Effector CD4-positive, alpha-beta T cell (primary cell): ENCODE measurements at regions not wholly inside any gene's neighbourhood (a gene's known extent, or its start where the extent isn't known, plus 50 kb on each side); places are given as distances from the start of the nearest gene placed in this dataset.
"Not testable (repeated sequence)": the region's sequence is repeated elsewhere in the genome, so short reads cannot be mapped to it uniquely, and the experiment has no call there.

Experiments used
- DNase-seq: peaks from one replicate; pipeline ENCODE4 v3.0.0-alpha.2; 2020

- not testable (repeated sequence) for DNase-seq
Observed at GRCh38 chr20:26373066-26373465, 676.4 kb upstream of the ZNF337 start.

DNA sequence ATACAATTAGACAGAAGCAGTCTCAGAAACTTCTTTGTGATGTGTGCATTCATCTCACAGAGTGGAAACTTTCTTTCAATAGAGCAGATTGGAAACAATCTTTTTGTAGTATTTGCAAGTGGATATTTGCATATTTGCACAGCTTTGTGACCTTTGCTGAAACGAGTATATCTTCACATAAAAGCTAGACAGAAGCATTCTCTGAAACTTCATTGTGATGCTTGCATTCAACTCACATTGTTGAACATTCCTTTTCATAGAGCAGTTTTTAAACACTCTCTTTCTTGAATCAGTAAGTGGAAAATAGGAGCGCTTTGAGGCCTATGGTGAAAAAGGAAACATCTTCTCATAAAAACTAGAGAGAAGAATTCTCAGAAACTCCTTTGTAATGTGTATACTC, 657.9 kb upstream of the ZNF337 start:
- no peak for DNase-seq

GRCh38 chr20:26347396-26347795, 650.7 kb upstream of the ZNF337 start:
- DNase-seq: no peak

- DNase-seq: not testable (repeated sequence)
Observed at GRCh38 chr20:26340460-26341065, 643.9 kb upstream of the ZNF337 start.

DNA sequence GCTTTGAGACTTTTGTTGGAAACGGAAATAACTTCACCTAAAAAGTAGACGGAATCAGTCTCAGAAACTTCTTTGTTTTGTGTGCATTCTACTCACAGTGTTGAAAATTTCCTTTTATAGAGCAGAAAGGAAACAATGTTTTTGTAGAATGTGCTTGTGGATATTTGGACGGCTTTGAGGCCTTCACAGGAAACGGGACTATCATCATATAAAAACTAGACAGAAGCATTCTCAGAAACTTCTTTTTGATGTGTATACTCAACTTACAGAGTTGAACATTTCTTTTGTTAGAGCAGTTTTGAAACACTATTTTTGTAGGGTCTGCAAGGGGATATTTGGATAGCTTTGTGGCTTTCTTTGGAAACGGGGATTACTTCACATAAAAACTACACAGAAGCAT, 627.5 kb upstream of the ZNF337 start:
- DNase-seq: no peak

- DNase-seq: no peak
Observed at GRCh38 chr20:26315054-26315453, 618.4 kb upstream of the ZNF337 start.

GRCh38 chr20:26309720-26310119, 613.1 kb upstream of the ZNF337 start:
- not testable (repeated sequence) for DNase-seq

GRCh38 chr20:26308961-26309360, 612.3 kb upstream of the ZNF337 start:
- no peak for DNase-seq

DNA sequence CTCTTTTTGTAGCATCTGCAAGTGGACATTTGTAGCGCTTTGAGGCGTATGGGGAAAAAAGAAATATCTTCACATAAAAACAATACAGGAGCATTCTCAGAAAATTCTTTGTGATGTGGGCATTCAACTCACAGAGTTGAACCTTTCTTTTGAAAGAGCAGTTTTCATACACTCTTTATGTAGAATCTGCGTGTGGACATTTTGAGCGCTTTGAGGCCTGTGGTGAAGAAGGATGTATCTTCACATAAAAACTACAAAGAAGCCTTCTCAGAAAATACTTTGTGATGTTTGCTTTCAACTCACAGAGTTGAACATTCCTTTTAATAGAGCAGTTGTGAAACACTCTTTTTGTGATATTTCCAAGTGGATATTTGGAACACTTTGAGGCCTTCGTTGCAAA, 598.4 kb upstream of the ZNF337 start:
- no peak for DNase-seq

- not testable (repeated sequence) for DNase-seq
Observed at GRCh38 chr20:26288379-26289061, 591.9 kb upstream of the ZNF337 start.

- no peak for DNase-seq
Observed at GRCh38 chr20:26279238-26279637, 582.6 kb upstream of the ZNF337 start.

- no peak for DNase-seq
Observed at GRCh38 chr20:26277339-26277738, 580.7 kb upstream of the ZNF337 start.

GRCh38 chr20:26276554-26277210, 580.0 kb upstream of the ZNF337 start:
- DNase-seq: no peak

DNA sequence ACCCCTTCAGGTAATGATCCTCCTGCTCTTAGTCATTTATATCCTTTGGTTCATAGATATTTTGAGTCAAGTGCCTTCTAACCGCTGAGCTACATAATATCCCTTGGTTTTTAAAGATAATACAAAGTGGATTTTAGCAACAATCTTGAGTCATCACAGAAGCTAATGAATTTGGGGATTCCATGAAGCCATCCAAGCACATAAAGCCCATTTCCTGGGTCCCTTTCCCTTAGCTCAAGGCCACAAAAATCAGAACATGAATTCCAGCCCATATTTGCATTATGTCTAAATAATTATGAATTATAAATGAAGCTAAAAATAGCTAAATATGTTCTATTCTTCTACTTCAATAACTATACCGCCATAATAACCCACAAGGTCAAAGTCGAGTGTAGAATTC, 572.1 kb upstream of the ZNF337 start:
- not testable (repeated sequence) for DNase-seq

DNA sequence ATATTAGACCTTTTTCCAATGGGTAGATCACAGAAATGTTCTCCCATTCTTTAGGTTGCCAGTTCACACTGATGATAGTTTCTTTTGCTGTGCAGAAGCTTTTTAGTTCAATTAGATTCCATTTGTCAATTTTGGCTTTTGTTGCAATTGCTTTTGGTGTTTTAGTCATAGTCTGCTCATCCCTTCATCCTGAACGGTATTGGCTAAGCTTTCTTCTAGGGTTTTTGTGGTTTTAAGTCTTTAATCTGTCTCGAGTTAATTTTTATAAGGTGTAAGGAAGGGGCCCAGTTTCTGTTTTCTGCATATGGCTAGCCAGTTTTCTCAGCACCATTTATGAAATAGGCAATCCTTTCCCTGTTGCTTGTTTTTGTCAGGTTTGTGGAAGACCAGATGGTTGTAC, 564.3 kb upstream of the ZNF337 start:
- DNase-seq: not testable (repeated sequence)

DNA sequence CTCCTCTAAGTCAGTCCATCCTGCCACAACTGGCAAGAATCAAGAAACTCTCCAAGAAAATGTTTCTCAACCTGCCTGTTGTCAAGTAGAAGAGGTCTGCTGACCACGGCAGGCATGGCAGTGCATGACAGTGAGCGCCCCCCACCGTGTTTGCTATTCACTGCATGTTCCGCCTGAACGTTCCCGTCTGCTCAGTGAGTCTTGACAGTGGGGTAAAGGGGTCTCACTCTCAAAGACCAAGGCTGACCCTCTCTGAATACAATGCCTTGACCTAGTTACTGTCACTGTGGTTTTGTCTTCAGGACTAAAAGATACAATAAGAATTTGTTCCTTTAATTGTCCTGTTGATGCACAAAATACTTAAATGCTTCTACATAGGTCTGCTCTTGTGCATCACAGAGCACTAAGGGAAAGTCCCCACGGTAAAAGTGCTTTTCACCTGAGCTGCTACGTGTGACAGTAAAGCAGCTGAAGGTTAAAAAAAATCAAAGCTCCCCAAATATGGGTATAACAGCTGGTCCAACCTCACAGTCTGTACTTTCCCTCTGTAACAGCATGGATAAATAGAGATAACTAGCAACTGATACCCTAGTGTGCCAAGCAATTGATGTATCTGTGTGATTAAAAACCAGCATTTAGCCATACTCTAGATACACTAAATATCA, 555.8 kb upstream of the ZNF337 start:
- not testable (repeated sequence) for DNase-seq

DNA sequence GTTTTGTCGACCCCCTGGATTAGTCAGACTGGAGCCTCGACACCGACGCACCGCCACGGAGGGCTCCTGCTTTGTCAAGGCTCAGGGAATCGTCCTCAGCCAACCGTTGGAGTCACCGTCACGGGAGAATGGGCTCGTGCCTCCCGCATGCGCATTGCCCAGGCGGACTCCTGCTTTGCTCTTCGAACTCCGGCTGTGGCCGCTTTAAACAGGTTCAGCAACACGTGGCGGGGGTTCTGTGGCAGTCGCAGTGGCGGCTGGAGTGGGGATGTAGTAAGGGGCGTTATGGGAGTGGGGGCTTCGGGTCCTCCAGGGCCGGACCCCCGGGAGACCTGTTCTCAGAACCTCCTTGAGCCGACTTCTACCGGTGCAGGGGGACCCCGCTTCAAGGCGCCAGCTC, 554.7 kb upstream of the ZNF337 start:
- DNase-seq: not testable (repeated sequence)

GRCh38 chr20:26250249-26251114, 553.8 kb upstream of the ZNF337 start:
- DNase-seq: not testable (repeated sequence)

GRCh38 chr20:26243731-26244130, 547.1 kb upstream of the ZNF337 start:
- no peak for DNase-seq

GRCh38 chr20:26220609-26221008, 524.0 kb upstream of the ZNF337 start:
- DNase-seq: not testable (repeated sequence)

GRCh38 chr20:26219546-26219945, 522.9 kb upstream of the ZNF337 start:
- DNase-seq: not testable (repeated sequence)

- DNase-seq: no peak
Observed at GRCh38 chr20:26218301-26218700, 521.6 kb upstream of the ZNF337 start.

DNA sequence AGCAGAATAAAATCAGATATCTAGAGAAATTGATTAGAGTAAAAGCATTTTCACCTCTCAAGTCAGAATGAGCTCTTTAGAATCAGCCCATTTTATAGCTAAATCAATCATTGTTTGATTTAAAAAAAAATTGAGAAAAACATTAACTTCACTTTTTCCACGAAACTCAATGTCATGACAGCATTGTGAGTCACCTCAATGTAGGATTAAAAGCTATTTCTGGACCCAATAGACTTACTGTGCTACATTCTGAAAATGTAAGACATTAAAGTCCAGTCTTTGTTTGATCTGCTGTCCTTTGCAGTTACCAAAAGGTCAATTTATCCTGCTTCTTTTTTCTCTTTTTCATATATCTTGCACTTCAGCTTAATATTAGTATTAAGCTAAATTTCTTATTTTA, 519.4 kb upstream of the ZNF337 start:
- DNase-seq: no peak
